Prostate gland (tissue), 2 donors: ENCODE measurements at regions not wholly inside any gene's neighbourhood (a gene's known extent, or its start where the extent isn't known, plus 50 kb on each side); places are given as distances from the start of the nearest gene placed in this dataset.

Source experiments
- DNase-seq: peaks from one replicate; pipeline ENCODE4 v3.0.0-alpha.2; 2019; ENCODE audit warnings: low spot score
- H3K27ac ChIP-seq, 2 donors: fragments of 200-600 bp; sonication (generic); 2 replicates each; pipeline ENCODE4 v1.5.1; 2017 to 2019
- H3K27me3 ChIP-seq: fragments of 200-600 bp; sonication (generic); replicated peaks from 2 replicates; pipeline ENCODE4 v1.5.1; 2019; ENCODE audit not compliant: insufficient read depth
- H3K36me3 ChIP-seq, 2 donors: fragments of 200-600 bp; sonication (generic); 1 replicate in 1 of 2; 2 replicates in 1 of 2; pipeline versions ENCODE4 v1.5.1 to v1.8.1; 2017 to 2019
- H3K4me1 ChIP-seq: fragments of 200-600 bp; sonication (generic); replicated peaks from 2 replicates; pipeline ENCODE4 v1.5.1; 2019
- H3K4me3 ChIP-seq, 2 donors: fragments of 200-600 bp; sonication (generic); 2 replicates each; pipeline ENCODE4 v1.5.1; 2017 to 2019
- H3K9me3 ChIP-seq: fragments of 200-600 bp; sonication (generic); 2 replicates; pipeline ENCODE4 v1.5.1; 2017
- POLR2A ChIP-seq: fragments of 450-650 bp; IDR thresholded peaks from one replicate; pipeline ENCODE4 v1.6.1; 2016; ENCODE audit warnings: antibody characterized with exemption, mild to moderate bottlenecking
- POLR2AphosphoS5 ChIP-seq: sonication (generic); formaldehyde crosslinking; IDR thresholded peaks from one replicate; pipeline ENCODE4 v1.6.1; 2017; ENCODE audit warnings: antibody characterized with exemption
- WGBS: methylation state at CpG from one replicate; pipeline ENCODE4 v1.1.5; 2018; 5-methylcytosine and 5-hydroxymethylcytosine counted together
- intact Hi-C: fragments of 100-400 bp; cut with DNase I; formaldehyde crosslinking; loops from one replicate; pipeline ENCODE4 v1.14.2; 2022
- TF ChIP-seq, protein P1 (sequence below), 4 experiments: fragments of 200-600 bp in 2 of 4; fragments of 450-650 bp in 2 of 4; sonication (generic) in 2 of 4; IDR thresholded peaks; 1 replicate in 3 of 4; 2 replicates in 1 of 4; pipeline ENCODE4 v1.5.1; 2016 to 2019; ENCODE audit warnings: antibody characterized with exemption in 4 of 4, mild to moderate bottlenecking in 2 of 4, moderate library complexity in 2 of 4

DNA sequence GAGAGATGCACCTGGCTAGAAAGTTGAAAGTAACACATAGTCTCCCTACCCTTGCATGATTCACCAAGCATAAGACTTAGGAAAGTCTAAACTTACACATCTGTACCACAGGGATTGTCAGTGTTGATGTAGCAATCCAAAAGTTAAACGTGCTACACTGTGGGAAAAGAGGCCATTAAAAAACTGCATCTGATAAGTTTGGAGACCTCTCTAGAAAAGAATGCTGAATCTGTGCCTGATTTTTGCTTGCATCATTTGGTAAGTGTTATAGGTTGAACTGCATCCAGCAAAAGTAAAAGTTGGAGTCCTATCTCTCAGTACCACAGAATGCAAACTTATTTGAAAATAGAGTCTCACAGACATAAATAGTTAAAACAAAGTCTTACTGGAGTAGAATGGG is 126.6 kb downstream of the SLC6A15 start:
- intact Hi-C loops, result no loop called here
- no peaks in the 10 kb centered on the region for H3K36me3 ChIP-seq
- H3K27me3 ChIP-seq, result no peaks in the 10 kb centered on the region
- no peaks in the 10 kb centered on the region for H3K4me1 ChIP-seq
- no peak overlapping the region for H3K4me3 ChIP-seq
- 18% methylated on average over 1 of the region's 1 CpG for WGBS
- no peak overlapping the region for H3K27ac ChIP-seq
- no peaks in the 10 kb centered on the region for H3K9me3 ChIP-seq
- no peak for DNase-seq
- TF ChIP-seq, protein P1, sequence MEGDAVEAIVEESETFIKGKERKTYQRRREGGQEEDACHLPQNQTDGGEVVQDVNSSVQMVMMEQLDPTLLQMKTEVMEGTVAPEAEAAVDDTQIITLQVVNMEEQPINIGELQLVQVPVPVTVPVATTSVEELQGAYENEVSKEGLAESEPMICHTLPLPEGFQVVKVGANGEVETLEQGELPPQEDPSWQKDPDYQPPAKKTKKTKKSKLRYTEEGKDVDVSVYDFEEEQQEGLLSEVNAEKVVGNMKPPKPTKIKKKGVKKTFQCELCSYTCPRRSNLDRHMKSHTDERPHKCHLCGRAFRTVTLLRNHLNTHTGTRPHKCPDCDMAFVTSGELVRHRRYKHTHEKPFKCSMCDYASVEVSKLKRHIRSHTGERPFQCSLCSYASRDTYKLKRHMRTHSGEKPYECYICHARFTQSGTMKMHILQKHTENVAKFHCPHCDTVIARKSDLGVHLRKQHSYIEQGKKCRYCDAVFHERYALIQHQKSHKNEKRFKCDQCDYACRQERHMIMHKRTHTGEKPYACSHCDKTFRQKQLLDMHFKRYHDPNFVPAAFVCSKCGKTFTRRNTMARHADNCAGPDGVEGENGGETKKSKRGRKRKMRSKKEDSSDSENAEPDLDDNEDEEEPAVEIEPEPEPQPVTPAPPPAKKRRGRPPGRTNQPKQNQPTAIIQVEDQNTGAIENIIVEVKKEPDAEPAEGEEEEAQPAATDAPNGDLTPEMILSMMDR (IDR thresholded peaks at IDR 0.05), result no peak
- TF ChIP-seq POLR2AphosphoS5, result no peak
- TF ChIP-seq POLR2A, result no peak

DNA sequence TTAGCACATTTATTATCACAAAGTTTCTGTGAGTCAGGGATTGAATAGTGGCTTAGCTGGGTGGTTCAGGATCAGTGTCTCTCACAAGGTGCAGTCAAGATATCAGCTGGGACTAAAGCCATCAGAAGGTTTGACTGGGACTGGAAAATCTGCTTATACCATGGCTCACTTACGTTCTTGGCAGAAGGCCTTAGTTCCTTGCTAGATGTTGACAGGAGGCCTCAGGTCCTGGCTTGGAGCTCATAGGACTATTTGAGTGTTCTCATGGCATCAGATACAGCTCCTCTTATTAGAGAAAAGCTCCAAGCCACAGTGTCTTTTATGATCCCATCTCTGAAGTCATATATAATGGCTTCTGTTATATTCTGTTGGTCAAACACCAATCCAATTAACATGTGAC is 127.3 kb downstream of the SLC6A15 start:
- TF ChIP-seq, protein P1 (IDR thresholded peaks at IDR 0.05), result no peak
- TF ChIP-seq POLR2AphosphoS5 (no peak), POLR2A (no peak)
- no peaks in the 10 kb centered on the region for H3K9me3 ChIP-seq
- H3K36me3 ChIP-seq, result no peaks in the 10 kb centered on the region
- no peak overlapping the region for H3K4me3 ChIP-seq
- no peak overlapping the region for H3K27ac ChIP-seq
- no peak for DNase-seq
- intact Hi-C loops, result no loop called here
- 64% methylated on average over 1 of the region's 1 CpG for WGBS
- no peaks in the 10 kb centered on the region for H3K27me3 ChIP-seq
- H3K4me1 ChIP-seq, result no peaks in the 10 kb centered on the region

DNA sequence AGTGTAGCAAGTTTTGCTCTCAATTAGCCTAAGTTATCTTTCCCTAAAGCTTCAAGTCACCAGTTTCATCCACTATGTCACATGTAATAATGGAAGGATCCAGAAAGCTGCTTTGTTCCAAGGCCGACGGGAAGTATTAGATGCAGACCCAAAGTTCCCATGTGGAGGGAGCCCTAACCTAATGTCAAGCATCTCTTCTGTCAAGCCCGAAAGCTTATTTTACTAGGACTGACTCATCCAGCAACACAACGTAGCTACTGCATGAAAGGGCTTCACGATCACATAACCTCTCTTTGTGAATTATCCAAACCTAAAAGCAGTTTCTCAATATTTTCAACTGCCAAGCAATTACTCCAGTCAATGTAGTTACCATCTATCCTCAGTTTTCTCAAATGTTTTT is 133.4 kb downstream of the SLC6A15 start:
- no peaks in the 10 kb centered on the region for H3K36me3 ChIP-seq
- no peak for DNase-seq
- no peak overlapping the region for H3K27ac ChIP-seq
- 88% methylated on average over 5 of the region's 5 CpGs for WGBS
- H3K4me3 ChIP-seq, result no peak overlapping the region
- H3K4me1 ChIP-seq, result no peaks in the 10 kb centered on the region
- TF ChIP-seq POLR2AphosphoS5 (no peak), POLR2A (no peak)
- TF ChIP-seq, protein P1 (IDR thresholded peaks at IDR 0.05), result no peak
- H3K9me3 ChIP-seq, result no peaks in the 10 kb centered on the region
- no peaks in the 10 kb centered on the region for H3K27me3 ChIP-seq
- intact Hi-C loops, result no loop called here

DNA sequence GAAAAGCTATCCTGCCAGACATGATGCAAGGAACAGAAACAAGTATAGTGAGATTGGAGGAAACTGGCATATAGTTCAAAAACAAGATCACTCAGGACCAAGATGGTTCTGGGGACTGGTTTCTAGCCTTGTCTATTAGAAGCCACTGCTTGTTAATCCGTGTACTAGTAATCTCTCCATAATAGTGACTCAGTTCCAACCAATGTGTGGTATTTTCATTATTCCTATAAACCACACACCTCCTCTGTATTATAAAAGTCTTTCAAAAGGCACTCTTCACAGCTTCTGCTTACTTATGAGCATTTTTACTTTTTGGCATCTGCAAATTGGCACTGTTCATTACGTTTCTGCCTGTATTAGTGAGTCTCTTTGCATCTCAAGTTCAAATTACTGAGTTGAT is 140.3 kb downstream of the SLC6A15 start:
- H3K27ac ChIP-seq, result no peak overlapping the region
- H3K9me3 ChIP-seq, result no peaks in the 10 kb centered on the region
- H3K4me1 ChIP-seq, result no peaks in the 10 kb centered on the region
- TF ChIP-seq POLR2A (no peak), POLR2AphosphoS5 (no peak)
- TF ChIP-seq, protein P1 (IDR thresholded peaks at IDR 0.05), result no peak
- WGBS, result 7% methylated on average over 2 of the region's 2 CpGs
- H3K27me3 ChIP-seq, result no peaks in the 10 kb centered on the region
- no peaks in the 10 kb centered on the region for H3K36me3 ChIP-seq
- no peak for DNase-seq
- H3K4me3 ChIP-seq, result no peak overlapping the region
- intact Hi-C loops, result no loop called here

DNA sequence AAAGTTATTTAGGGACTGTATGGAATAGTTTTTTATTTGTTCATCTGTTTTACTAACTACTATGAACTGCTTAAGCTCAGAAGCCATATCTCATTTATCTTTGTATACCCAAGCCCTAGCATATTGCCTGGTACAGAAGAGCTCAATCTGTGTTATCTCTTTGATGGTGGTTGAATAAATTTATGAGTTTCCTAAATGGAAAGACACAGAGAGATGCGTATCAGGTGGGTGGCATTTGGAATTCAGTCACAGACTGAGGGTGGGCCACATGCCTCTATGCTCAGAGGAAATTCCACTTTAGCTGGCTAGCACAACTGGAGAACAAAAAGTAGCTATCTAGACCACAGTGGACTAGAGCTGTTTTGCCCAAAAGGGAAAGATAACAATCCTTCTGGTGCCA is 145.5 kb downstream of the SLC6A15 start:
- H3K27me3 ChIP-seq, result no peaks in the 10 kb centered on the region
- TF ChIP-seq, protein P1 (IDR thresholded peaks at IDR 0.05), result no peak
- TF ChIP-seq POLR2AphosphoS5 (no peak), POLR2A (no peak)
- H3K9me3 ChIP-seq, result no peaks in the 10 kb centered on the region
- 56% methylated on average over 1 of the region's 1 CpG for WGBS
- H3K4me3 ChIP-seq, result no peak overlapping the region
- no peak overlapping the region for H3K27ac ChIP-seq
- intact Hi-C loops, result no loop called here
- H3K4me1 ChIP-seq, result no peaks in the 10 kb centered on the region
- H3K36me3 ChIP-seq, result no peaks in the 10 kb centered on the region
- DNase-seq, result no peak
